ENCODE measurements at regions not wholly inside any gene's neighbourhood (a gene's known extent, or its start where the extent isn't known, plus 50 kb on each side); places are given as distances from the start of the nearest gene placed in this dataset.

DNA sequence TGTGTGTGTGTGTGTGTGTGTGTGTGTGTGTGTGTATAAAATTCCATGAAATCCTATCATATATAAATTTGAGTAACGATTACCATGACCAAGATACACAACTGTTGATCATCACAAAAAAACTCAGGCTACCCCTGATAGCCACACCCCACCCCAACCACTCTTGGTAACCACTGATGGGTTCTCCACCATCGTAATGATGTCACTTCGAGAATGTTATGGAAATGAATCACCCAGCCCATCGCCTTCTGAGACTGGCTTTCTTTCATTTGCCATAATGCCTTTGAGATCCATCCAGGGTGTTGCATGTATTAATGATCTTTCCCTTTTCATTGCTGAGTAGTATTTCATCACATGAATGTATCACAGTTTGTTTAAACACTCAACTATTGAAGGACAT, 496.0 kb downstream of the MIAT start (continued):
- TF ChIP-seq, protein P1, sequence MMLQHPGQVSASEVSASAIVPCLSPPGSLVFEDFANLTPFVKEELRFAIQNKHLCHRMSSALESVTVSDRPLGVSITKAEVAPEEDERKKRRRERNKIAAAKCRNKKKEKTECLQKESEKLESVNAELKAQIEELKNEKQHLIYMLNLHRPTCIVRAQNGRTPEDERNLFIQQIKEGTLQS (IDR thresholded peaks at IDR 0.05; ENCODE audit: insufficient read depth, low read depth, low read length): no peak
- TF ChIP-seq POLR2AphosphoS5 (IDR thresholded peaks at IDR 0.05; ENCODE audit: low read depth, low read length) (no peak), MAX (IDR thresholded peaks at IDR 0.05) (no peak)

All from H1 (cell line).